Jurkat, Clone E6-1 (cell line): ENCODE measurements at regions not wholly inside any gene's neighbourhood (a gene's known extent, or its start where the extent isn't known, plus 50 kb on each side); places are given as distances from the start of the nearest gene placed in this dataset.

Source experiments
- DNase-seq: peaks from one replicate; pipeline ENCODE4 v3.0.0-alpha.2; 2011; ENCODE audit warnings: low read depth, low spot score
- H3K4me3 ChIP-seq: 2 replicates; pipeline ENCODE4 v1.5.1; 2011; ENCODE audit warnings: mild to moderate bottlenecking, low read length, control low read depth, moderate library complexity

DNA sequence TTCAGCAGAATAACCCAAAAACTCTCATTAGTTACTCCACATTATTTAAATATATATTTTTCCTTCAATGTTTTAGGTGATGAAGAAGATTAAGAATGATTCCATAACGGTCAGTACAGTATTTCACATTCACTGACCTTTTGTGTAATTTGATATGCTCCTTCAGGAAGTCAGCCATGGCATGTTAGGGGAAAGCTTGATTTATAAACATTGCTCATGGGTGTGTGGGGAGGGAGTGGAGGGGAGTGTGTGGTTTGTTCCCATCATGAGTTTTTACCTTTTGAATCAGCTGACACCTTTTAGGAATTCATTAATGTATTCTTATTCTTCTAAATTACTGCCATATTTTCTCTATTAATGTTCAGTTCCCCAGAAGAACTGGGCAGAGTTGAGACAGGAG, 240.2 kb downstream of the ATG4C start:
- no peak overlapping the region for H3K4me3 ChIP-seq
- no peak for DNase-seq

GRCh38 chr1:63027176-63027575, 243.2 kb downstream of the ATG4C start:
- no peak overlapping the region for H3K4me3 ChIP-seq
- DNase-seq, result no peak

GRCh38 chr1:63032171-63032570, 248.2 kb downstream of the ATG4C start:
- DNase-seq, result no peak
- no peak overlapping the region for H3K4me3 ChIP-seq

- no peak overlapping the region for H3K4me3 ChIP-seq
- DNase-seq, result no peak
These were observed 249.3 kb downstream of the ATG4C start for GRCh38 chr1:63033211-63033610.

DNA sequence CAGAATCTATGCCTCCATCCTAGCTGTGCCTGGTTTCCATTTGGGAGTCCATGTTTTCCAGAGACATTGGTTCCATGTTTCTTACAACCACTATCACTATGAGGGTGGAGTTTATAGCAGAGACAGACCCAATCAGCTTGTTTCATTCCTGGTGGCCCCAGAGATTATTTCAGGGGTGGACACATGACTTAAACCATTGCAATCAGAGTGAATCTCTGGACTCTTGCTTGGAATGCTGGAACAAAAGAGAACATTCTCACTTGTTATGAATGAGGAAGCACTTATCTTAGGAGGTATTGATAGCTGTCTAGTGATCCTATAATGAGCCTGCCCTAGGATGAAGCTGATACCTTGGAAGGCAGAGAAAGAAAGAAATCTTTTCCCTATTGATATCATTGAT, 250.3 kb downstream of the ATG4C start:
- no peak overlapping the region for H3K4me3 ChIP-seq
- DNase-seq, result no peak

DNA sequence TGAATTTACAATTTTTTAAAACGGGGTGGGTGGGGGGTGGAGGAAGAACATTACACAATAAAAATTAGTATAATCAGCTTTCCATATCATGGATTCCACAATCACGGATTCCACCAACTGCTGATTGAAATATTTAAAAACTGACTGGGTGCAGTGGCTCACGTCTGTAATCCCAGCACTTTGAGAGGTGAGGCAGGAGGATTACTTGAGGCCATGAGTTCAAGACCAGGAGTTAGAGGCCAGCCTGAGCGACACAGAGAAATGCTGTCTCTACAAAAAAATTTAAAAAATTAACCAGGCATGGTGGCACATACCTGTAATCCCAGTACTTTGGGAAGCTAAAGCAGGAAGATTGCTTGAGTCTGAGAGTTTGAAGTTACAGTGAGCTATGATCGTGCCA, 254.7 kb downstream of the ATG4C start:
- H3K4me3 ChIP-seq, result no peak overlapping the region
- DNase-seq, result no peak

GRCh38 chr1:63041660-63042059, 257.7 kb downstream of the ATG4C start:
- no peak for DNase-seq
- no peak overlapping the region for H3K4me3 ChIP-seq

DNA sequence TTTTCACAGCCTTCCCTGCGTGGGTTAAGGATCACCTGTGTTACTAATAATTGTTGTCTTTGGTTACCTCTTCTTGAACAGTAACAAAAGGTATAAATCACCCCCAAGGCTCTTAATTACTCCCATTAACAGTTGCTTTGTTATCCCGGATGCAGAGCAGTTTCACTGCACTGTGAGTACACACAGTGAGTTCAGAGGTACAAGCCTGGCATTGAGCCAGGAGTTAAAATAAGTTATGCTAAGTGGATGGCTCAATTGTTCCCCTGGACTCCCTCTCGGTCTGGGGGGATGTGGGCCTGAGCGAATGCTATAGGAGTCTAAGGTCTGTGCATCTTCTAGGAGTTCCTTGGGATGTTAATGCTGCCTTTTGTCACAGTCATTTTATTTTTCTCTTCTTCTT, 258.3 kb downstream of the ATG4C start:
- no peak for DNase-seq
- no peak overlapping the region for H3K4me3 ChIP-seq

DNA sequence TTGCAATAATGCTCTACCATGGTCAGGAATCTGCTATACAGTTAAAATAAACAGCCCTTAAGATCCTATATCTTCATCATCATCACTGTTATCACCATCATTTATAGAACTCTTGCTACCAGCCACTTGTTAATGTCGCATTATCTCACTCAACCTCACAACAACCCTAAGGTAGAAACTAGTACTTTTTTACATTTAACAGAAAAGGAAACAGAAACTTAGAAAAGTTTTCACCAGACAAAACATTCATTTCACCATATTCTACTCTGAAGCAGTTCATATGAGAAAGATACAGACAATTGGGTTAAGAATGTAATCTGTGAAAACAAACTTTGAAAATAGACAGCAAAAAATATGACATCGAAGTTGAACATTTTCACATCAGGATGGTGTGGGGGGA, 262.6 kb downstream of the ATG4C start:
- no peak for DNase-seq
- H3K4me3 ChIP-seq, result no peak overlapping the region

DNA sequence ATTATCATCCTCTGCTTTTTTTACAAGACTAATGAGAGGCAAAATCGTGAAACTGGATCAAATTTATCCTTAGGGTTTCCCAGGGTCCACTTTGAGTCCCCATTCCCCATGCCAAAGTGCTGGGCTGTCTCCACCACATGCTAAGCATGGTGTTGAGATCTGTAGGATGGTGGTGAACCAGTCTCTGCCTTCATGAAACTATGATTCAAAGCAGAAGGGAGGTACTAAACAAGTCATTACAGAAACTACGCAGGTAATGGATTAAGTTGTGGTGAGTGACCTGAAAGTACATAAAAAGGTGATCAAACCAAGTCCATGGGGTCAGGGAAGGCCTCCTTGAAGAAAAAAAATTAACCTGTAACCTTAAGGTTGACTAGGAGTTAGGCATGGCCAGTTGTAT, 265.2 kb downstream of the ATG4C start:
- DNase-seq, result no peak
- no peak overlapping the region for H3K4me3 ChIP-seq

DNA sequence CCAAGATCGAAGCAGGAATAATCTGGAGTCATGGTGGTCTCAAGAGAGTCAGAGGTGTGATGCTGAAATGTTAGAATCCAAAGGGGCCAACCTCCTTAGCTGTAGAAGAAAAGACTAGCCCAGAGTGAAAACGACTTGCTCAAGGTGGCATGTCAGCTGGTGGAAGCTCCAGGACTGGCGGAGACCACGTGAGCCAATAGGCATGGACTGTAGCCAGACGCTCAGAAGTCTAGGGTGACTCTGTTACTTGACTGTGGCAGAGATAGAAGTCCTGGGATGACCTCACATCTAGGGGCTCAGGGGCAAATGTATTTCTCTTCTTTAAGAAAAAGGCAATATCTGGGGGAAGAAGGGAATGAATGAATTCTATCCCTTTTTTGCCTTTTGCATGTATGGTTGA, 267.4 kb downstream of the ATG4C start:
- H3K4me3 ChIP-seq, result no peak overlapping the region
- DNase-seq, result no peak

DNA sequence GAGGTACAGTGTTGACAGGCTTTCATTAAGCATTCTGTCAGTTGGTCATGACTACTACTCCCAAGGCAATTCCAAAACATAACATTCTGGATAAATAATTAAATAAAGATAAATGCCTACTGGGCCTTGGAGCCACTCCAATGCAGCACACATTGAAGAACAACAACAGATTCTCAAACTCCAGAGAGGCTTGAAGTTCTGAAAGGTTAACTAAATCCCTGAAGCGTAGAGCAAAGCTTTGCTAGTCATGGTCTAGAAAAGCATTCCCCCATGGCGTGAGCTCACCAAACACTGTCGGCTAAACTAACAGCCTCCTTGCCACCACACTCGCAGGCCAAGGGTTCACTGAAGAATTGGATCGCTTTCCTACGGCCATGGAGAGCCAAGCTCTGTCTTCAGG, 268.0 kb downstream of the ATG4C start:
- no peak for DNase-seq
- no peak overlapping the region for H3K4me3 ChIP-seq

GRCh38 chr1:63054184-63054583, 268.2 kb upstream of the FOXD3 start:
- no peak for DNase-seq
- no peak overlapping the region for H3K4me3 ChIP-seq

- no peak overlapping the region for H3K4me3 ChIP-seq
- DNase-seq, result no peak
These were observed 259.0 kb upstream of the FOXD3 start for GRCh38 chr1:63063367-63063766.

DNA sequence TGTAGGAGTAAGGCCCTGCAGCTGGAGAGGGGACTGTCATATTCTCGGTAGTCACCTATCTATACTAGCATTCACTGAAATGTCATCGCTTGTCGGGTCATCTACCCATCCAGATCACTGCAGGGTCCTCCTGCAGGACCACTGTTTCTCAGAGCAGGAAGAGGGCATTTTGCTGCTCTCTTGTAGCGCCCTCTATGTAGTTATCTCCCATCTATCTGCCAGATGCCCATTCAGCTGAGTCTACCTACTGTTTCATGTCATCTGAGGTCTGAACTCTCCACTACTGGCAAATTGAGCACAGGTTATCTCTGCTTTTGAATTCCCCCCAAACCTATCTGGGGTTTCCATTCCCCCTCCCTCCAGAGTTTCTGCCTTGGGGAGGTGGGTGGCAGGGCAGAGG, 258.2 kb upstream of the FOXD3 start:
- no peak overlapping the region for H3K4me3 ChIP-seq
- no peak for DNase-seq

DNA sequence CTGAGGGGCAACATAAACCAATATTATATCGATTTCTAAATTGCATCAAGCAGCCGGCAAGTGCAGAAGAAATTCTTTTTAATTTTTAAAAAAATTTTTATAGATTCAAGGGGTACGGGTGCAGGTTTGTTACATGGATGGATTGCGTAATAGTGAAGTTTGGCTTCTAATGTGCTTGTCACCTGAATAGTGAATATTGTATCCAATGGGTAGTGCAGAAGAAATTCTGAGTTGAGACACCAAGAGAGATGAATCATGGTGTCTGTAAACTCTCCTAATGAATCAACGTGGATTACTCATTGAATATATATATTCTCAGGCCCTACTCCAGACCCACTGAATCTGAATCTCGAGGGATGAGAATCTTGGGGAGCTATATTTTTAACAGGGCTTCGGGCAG, 253.7 kb upstream of the FOXD3 start:
- no peak for DNase-seq
- no peak overlapping the region for H3K4me3 ChIP-seq

DNA sequence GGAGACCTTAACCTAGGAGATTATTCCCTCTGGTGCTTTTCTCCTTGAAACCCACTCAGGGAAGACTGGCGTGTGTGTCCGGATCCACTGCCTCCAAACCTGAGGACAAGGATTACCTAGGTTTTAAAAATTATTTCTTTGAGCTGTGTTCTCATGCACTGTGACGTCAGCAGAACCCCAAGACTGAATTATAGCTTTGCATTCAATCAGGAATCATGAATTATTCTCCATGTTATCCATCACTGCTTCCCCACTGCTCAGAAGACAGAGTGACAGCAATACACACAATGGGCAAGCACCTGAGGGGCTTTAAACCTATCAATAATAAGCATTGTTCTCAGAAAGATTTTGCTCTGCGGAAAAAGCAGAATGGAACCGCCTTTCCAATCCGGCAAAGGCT, 253.2 kb upstream of the FOXD3 start:
- no peak overlapping the region for H3K4me3 ChIP-seq

GRCh38 chr1:63073309-63074306, 248.8 kb upstream of the FOXD3 start:
- no peak for DNase-seq
- no peak overlapping the region for H3K4me3 ChIP-seq

More for the DNA sequence above, 253.2 kb upstream of the FOXD3 start:
- DNase-seq, result no peak

GRCh38 chr1:63074321-63074720, 248.0 kb upstream of the FOXD3 start:
- DNase-seq, result no peak
- H3K4me3 ChIP-seq, result no peak overlapping the region

DNA sequence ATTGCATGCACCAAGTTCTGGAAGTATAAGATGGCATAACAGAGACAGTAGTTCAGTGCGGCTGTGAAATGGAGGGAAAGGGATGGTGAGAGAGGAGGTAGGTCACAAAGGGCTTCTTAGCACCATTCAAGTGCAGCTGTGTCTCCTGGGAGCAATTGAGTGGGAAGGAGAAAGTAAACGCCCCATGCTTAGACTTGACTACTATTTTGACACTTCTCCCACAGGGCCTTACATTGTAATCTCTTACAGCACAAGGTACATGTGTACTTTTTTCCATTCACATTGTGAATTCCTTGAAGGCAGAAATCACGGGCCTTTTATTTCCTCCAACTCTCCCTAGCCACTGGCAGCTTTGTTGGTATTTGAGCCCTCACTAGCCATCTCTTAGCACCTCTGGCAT, 239.6 kb upstream of the FOXD3 start:
- no peak overlapping the region for H3K4me3 ChIP-seq
- no peak for DNase-seq

- H3K4me3 ChIP-seq, result no peak overlapping the region
- no peak for DNase-seq
These were observed 234.4 kb upstream of the FOXD3 start for GRCh38 chr1:63087966-63088365.
